Parathyroid adenoma (tissue), 2 donors: ENCODE measurements at regions not wholly inside any gene's neighbourhood (a gene's known extent, or its start where the extent isn't known, plus 50 kb on each side); places are given as distances from the start of the nearest gene placed in this dataset.
A peak's percentile ranks its signal among the peaks of the same experiment; 100 is the strongest.

Source experiments
- H2AFZ ChIP-seq: fragments of 300-600 bp; sonication (generic); one replicate; pipeline ENCODE4 v1.7.0; 2017; ENCODE audit warnings: antibody characterized with exemption, mild to moderate bottlenecking
- H3K27ac ChIP-seq: fragments of 300-600 bp; sonication (generic); one replicate; pipeline ENCODE4 v1.7.0; 2017
- H3K27me3 ChIP-seq: fragments of 300-600 bp; sonication (generic); one replicate; pipeline ENCODE4 v1.7.0; 2017; ENCODE audit warnings: low read length; ENCODE audit not compliant: control insufficient read depth, insufficient read depth
- H3K36me3 ChIP-seq: fragments of 300-600 bp; sonication (generic); one replicate; pipeline ENCODE4 v1.7.0; 2017; ENCODE audit warnings: low read length; ENCODE audit not compliant: control insufficient read depth, insufficient read depth
- H3K4me1 ChIP-seq: fragments of 300-600 bp; sonication (generic); one replicate; pipeline ENCODE4 v1.7.0; 2017; ENCODE audit warnings: control low read depth
- H3K4me2 ChIP-seq: fragments of 300-600 bp; sonication (generic); one replicate; pipeline ENCODE4 v1.7.0; 2017; ENCODE audit warnings: low read length
- H3K4me3 ChIP-seq: fragments of 300-600 bp; sonication (generic); one replicate; pipeline ENCODE4 v1.7.0; 2017; ENCODE audit warnings: low read depth, low read length
- H3K79me2 ChIP-seq: fragments of 300-600 bp; sonication (generic); one replicate; pipeline ENCODE4 v1.7.0; 2017; ENCODE audit warnings: control low read depth
- H3K9ac ChIP-seq: fragments of 300-600 bp; sonication (generic); one replicate; pipeline ENCODE4 v1.7.0; 2017; ENCODE audit warnings: mild to moderate bottlenecking
- H3K9me3 ChIP-seq: fragments of 300-600 bp; sonication (generic); one replicate; pipeline ENCODE4 v1.7.0; 2017; ENCODE audit warnings: low read length; ENCODE audit not compliant: control insufficient read depth
- TF ChIP-seq, protein P1 (sequence below): fragments of 300-600 bp; sonication (generic); IDR thresholded peaks from one replicate; pipeline ENCODE4 v1.7.0; 2017; ENCODE audit warnings: antibody characterized with exemption, mild to moderate bottlenecking
- donor health status: primary hyperparathyroidism.

DNA sequence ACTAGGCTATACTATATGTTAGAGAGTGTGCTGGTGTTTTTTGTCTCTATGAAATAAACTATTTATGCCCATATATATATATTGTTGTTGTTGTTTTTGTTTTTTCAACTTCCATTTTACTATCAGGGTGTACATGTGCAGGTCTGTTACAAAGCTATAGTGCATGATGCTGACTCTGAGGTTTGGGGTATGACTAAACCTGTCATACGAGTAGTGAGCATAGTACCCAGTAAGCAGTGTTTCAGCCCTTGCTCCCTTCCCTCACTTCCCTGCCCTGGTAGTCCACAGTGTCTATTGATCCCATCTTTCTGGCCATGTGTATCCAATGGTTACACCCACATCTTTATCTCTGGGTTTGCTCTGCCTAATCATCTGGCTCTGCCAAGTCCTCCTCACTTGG, 101.8 kb downstream of the FAS start:
- H3K4me2 ChIP-seq = no peak overlapping the region
- no peaks in the 10 kb centered on the region for H3K27me3 ChIP-seq
- no peak overlapping the region for H3K4me3 ChIP-seq
- no peak overlapping the region for H3K27ac ChIP-seq
- H3K36me3 ChIP-seq = no peaks in the 10 kb centered on the region
- no peaks in the 10 kb centered on the region for H3K79me2 ChIP-seq
- no peaks in the 10 kb centered on the region for H3K4me1 ChIP-seq
- H3K9ac ChIP-seq = no peak overlapping the region
- no peaks in the 10 kb centered on the region for H3K9me3 ChIP-seq
- no peak overlapping the region for H2AFZ ChIP-seq
- TF ChIP-seq, protein P1, sequence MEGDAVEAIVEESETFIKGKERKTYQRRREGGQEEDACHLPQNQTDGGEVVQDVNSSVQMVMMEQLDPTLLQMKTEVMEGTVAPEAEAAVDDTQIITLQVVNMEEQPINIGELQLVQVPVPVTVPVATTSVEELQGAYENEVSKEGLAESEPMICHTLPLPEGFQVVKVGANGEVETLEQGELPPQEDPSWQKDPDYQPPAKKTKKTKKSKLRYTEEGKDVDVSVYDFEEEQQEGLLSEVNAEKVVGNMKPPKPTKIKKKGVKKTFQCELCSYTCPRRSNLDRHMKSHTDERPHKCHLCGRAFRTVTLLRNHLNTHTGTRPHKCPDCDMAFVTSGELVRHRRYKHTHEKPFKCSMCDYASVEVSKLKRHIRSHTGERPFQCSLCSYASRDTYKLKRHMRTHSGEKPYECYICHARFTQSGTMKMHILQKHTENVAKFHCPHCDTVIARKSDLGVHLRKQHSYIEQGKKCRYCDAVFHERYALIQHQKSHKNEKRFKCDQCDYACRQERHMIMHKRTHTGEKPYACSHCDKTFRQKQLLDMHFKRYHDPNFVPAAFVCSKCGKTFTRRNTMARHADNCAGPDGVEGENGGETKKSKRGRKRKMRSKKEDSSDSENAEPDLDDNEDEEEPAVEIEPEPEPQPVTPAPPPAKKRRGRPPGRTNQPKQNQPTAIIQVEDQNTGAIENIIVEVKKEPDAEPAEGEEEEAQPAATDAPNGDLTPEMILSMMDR = no peak

DNA sequence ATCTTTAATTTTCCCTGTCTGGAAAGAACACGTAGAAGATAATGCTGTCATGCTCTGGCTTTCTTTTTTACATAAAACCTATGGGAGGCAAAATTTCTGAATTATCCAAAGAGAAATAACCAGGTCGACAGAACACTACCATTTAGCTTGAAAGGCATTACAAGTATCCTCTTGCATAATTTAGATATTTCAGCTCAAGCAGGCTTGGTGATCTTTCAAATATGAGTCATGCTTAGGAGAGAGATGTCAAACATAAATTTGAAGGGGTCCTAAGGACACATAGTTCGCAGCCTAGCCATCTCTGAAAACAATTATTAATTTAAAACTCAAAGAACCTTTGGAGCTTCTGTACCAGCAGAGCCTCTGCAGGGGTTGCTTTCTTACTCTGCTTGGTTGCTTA, 100.9 kb downstream of the FAS start:
- H3K27me3 ChIP-seq = no peaks in the 10 kb centered on the region
- H3K9ac ChIP-seq = no peak overlapping the region
- no peaks in the 10 kb centered on the region for H3K4me1 ChIP-seq
- H3K27ac ChIP-seq = no peak overlapping the region
- no peak overlapping the region for H2AFZ ChIP-seq
- no peak overlapping the region for H3K4me2 ChIP-seq
- H3K79me2 ChIP-seq = no peaks in the 10 kb centered on the region
- H3K9me3 ChIP-seq = no peaks in the 10 kb centered on the region
- TF ChIP-seq, protein P1 = no peak
- H3K36me3 ChIP-seq = no peaks in the 10 kb centered on the region
- H3K4me3 ChIP-seq = no peak overlapping the region

DNA sequence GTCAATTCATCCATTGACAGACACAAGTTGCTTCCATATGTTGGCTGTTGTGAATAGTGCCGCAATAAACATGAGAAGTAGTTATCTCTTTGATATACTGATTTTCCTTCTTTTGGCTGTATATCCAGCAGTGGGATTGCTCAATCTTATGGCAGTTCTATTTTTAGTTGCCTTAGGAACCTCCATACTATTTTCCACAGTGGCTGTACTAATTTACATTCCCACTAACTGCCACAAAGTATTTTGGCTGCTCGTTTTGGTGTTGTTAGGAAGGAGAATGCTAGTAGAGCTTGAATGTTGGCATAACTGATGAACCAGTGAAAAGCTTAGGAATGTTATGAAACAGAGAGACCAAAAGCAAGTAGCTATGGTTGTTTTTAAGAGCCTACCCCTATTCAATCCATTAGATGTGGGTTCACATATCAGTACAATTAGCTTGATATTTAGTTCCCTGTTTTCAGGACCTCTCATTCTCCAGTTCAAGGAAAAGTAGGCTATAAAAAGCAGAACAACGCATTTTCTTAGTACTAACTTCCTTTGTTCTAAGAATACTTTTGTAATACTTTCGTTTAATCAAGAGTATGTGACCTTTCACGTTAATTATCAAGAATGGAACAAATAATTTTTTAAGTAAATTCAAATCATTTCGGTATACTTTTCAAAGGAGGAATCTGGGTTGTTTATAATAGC, 100.3 kb downstream of the FAS start:
- Histone ChIP-seq H3K36me3 (no peaks in the 10 kb centered on the region), H3K9ac (no peak overlapping the region), H3K4me3 (no peak overlapping the region), H3K27me3 (no peaks in the 10 kb centered on the region), H3K4me1 (no peaks in the 10 kb centered on the region), H3K79me2 (no peaks in the 10 kb centered on the region), H3K4me2 (no peak overlapping the region), H3K27ac (no peak overlapping the region), H3K9me3 (no peaks in the 10 kb centered on the region), H2AFZ (no peak overlapping the region)
- TF ChIP-seq, protein P1 = no peak

DNA sequence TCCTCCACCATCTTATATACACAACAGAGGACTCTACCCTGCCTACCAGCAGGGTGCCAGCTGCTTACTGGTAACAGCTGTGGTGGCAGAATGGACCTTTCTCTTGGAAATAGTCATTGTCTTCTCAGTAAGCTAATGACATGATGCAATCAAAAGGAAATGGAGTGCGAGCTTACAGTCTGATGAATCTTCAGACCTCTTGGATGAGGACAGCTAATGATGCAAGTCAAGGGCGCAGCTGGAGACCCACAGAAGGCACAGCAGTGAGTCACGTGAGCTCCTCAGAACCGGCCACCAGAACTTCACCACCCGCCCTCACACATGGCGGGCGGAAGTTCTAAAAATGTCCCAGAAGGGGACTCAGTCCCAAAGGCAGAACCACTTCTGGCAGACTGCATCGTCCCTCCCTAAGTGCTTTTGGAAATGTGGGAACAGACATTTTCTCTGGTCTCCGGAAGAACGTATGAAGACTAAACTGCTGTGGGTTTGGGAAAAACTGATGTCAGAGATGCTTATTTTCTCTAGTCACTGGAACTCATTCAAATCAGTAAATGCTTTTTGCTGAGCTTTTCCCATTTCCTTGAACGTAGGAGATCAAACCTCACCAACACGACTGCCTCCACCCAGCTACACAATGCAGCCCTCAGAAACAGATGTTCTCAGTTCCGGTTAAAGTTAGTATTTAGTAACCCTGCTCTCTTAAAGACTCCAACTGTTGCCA, 96.4 kb downstream of the FAS start:
- TF ChIP-seq, protein P1 = no peak
- Histone ChIP-seq H3K4me2 (no peak overlapping the region), H3K4me1 (no peaks in the 10 kb centered on the region), H3K36me3 (no peaks in the 10 kb centered on the region), H3K4me3 (no peak overlapping the region), H3K27ac (peak overlapping the region; percentile 7), H3K9ac (no peak overlapping the region), H3K9me3 (no peaks in the 10 kb centered on the region), H3K79me2 (no peaks in the 10 kb centered on the region), H2AFZ (no peak overlapping the region), H3K27me3 (no peaks in the 10 kb centered on the region)
